Progenitor cell of endocrine pancreas (in vitro differentiated cells): ENCODE measurements at regions not wholly inside any gene's neighbourhood (a gene's known extent, or its start where the extent isn't known, plus 50 kb on each side); places are given as distances from the start of the nearest gene placed in this dataset.
A peak's percentile ranks its signal among the peaks of the same experiment; 100 is the strongest.

Source experiments
- DNase-seq: peaks from one replicate; pipeline ENCODE4 v3.0.0; 2021; ENCODE audit warnings: low spot score; ENCODE audit not compliant: unreplicated experiment
- H3K27ac Mint-ChIP-seq: 2 replicates; pipeline ENCODE4 v1.8.0; 2021; ENCODE audit warnings: mild to moderate bottlenecking, moderate library complexity, mixed read lengths
- H3K27me3 Mint-ChIP-seq: 2 replicates; pipeline ENCODE4 v1.8.0; 2021; ENCODE audit warnings: mixed read lengths
- H3K36me3 Mint-ChIP-seq: 2 replicates; pipeline ENCODE4 v1.8.0; 2022; ENCODE audit warnings: mixed read lengths; ENCODE audit not compliant: insufficient read depth
- H3K4me1 Mint-ChIP-seq: 2 replicates; pipeline ENCODE4 v1.8.0; 2021; ENCODE audit warnings: low read depth, mixed read lengths
- H3K4me3 Mint-ChIP-seq: 2 replicates; pipeline ENCODE4 v1.8.0; 2021; ENCODE audit warnings: low read depth, mild to moderate bottlenecking, moderate library complexity, mixed read lengths
- H3K9me3 Mint-ChIP-seq: 2 replicates; pipeline ENCODE4 v1.8.0; 2021; ENCODE audit warnings: low read depth, mixed read lengths
- CTCF ChIP-seq: fragments of 200-600 bp; sonication (generic); IDR thresholded peaks from one replicate; pipeline ENCODE4 v1.5.0; 2021; ENCODE audit warnings: antibody characterized with exemption, mild to moderate bottlenecking; ENCODE audit not compliant: unreplicated experiment

GRCh38 chr12:123067654-123068053 is 83.2 kb downstream of the PITPNM2 start:
- Mint-ChIP-seq H3K27me3 (peaks cover 7% of the 10 kb centered on the region), H3K9me3 (no peaks in the 10 kb centered on the region), H3K36me3 (no peaks in the 10 kb centered on the region), H3K4me3 (no peak overlapping the region), H3K27ac (no peak overlapping the region), H3K4me1 (no peaks in the 10 kb centered on the region)
- no peak for TF ChIP-seq CTCF
- DNase-seq: no peak

GRCh38 chr12:123066384-123066710 is 84.5 kb downstream of the PITPNM2 start:
- H3K27ac Mint-ChIP-seq: no peak overlapping the region
- no peak for TF ChIP-seq CTCF

GRCh38 chr12:123065676-123066383 is 85.1 kb downstream of the PITPNM2 start:
- no peaks in the 10 kb centered on the region for H3K4me1 Mint-ChIP-seq
- no peak for DNase-seq
- peak overlapping the region; percentile 47 for H3K27ac Mint-ChIP-seq
- no peaks in the 10 kb centered on the region for H3K9me3 Mint-ChIP-seq
- no peaks in the 10 kb centered on the region for H3K36me3 Mint-ChIP-seq
- H3K27me3 Mint-ChIP-seq: peaks cover 6% of the 10 kb centered on the region
- no peak for TF ChIP-seq CTCF
- H3K4me3 Mint-ChIP-seq: no peak overlapping the region

More at GRCh38 chr12:123066384-123066710, 84.5 kb downstream of the PITPNM2 start:
- no peaks in the 10 kb centered on the region for H3K9me3 Mint-ChIP-seq
- no peaks in the 10 kb centered on the region for H3K36me3 Mint-ChIP-seq
- no peaks in the 10 kb centered on the region for H3K4me1 Mint-ChIP-seq
- no peak for DNase-seq
- H3K27me3 Mint-ChIP-seq: peaks cover 6% of the 10 kb centered on the region
- no peak overlapping the region for H3K4me3 Mint-ChIP-seq

- Mint-ChIP-seq H3K27me3 (peaks cover 6% of the 10 kb centered on the region), H3K4me1 (no peaks in the 10 kb centered on the region), H3K36me3 (no peaks in the 10 kb centered on the region), H3K27ac (no peak overlapping the region), H3K4me3 (no peak overlapping the region), H3K9me3 (no peaks in the 10 kb centered on the region)
- DNase-seq: no peak
- no peak for TF ChIP-seq CTCF
Observed at GRCh38 chr12:123064885-123065619, 84.6 kb downstream of the ARL6IP4 start.

- Mint-ChIP-seq H3K27me3 (peaks cover 6% of the 10 kb centered on the region), H3K36me3 (no peaks in the 10 kb centered on the region), H3K27ac (no peak overlapping the region), H3K4me3 (no peak overlapping the region), H3K9me3 (no peaks in the 10 kb centered on the region), H3K4me1 (no peaks in the 10 kb centered on the region)
- TF ChIP-seq CTCF: no peak
- no peak for DNase-seq
Observed at GRCh38 chr12:123064366-123064765, 83.9 kb downstream of the ARL6IP4 start.
